HG03457 (cell line): ENCODE measurements at regions not wholly inside any gene's neighbourhood (a gene's known extent, or its start where the extent isn't known, plus 50 kb on each side); places are given as distances from the start of the nearest gene placed in this dataset.
"Not testable (repeated sequence)": the region's sequence is repeated elsewhere in the genome, so short reads cannot be mapped to it uniquely, and the experiment has no call there.

ENCODE experiments used
- ATAC-seq: cut with Tn5 transposase; IDR thresholded peaks from one replicate; pipeline ENCODE4 v1.9.1; 2021; ENCODE audit warnings: moderate number of reproducible peaks; ENCODE audit not compliant: unreplicated experiment

- ATAC-seq, result no peak
Measured at GRCh38 chr13:107927557-107927956, 287.8 kb downstream of the LIG4 start.

GRCh38 chr13:107926515-107926914 lies 288.8 kb downstream of the LIG4 start:
- ATAC-seq, result not testable (repeated sequence)

GRCh38 chr13:107916902-107917301 lies 298.4 kb downstream of the LIG4 start:
- not testable (repeated sequence) for ATAC-seq

GRCh38 chr13:107912745-107913144 lies 302.6 kb downstream of the LIG4 start:
- ATAC-seq, result no peak

- ATAC-seq, result no peak
Measured at GRCh38 chr13:107907065-107907805, 308.1 kb downstream of the LIG4 start.

- no peak for ATAC-seq
Measured at GRCh38 chr13:107906131-107906530, 309.2 kb downstream of the LIG4 start.

- no peak for ATAC-seq
Measured at GRCh38 chr13:107901996-107902562, 313.3 kb downstream of the LIG4 start.

- ATAC-seq, result no peak
Measured at GRCh38 chr13:107901230-107901629, 314.1 kb downstream of the LIG4 start.

GRCh38 chr13:107900775-107901174 lies 314.6 kb downstream of the LIG4 start:
- ATAC-seq, result no peak

GRCh38 chr13:107886118-107886517 lies 329.2 kb downstream of the LIG4 start:
- no peak for ATAC-seq

- no peak for ATAC-seq
Measured at GRCh38 chr13:107884564-107884963, 330.8 kb downstream of the LIG4 start.

- no peak for ATAC-seq
Measured at GRCh38 chr13:107883561-107884175, 331.7 kb downstream of the LIG4 start.

GRCh38 chr13:107882708-107883560 lies 332.4 kb downstream of the LIG4 start:
- ATAC-seq, result no peak

GRCh38 chr13:107881362-107881761 lies 334.0 kb downstream of the LIG4 start:
- no peak for ATAC-seq

GRCh38 chr13:107874456-107874855 lies 340.9 kb downstream of the LIG4 start:
- ATAC-seq, result no peak

GRCh38 chr13:107873926-107874325 lies 341.4 kb downstream of the LIG4 start:
- no peak for ATAC-seq

GRCh38 chr13:107870400-107870799 lies 344.9 kb downstream of the LIG4 start:
- no peak for ATAC-seq

GRCh38 chr13:107867701-107868661 lies 347.4 kb downstream of the LIG4 start:
- no peak for ATAC-seq

- no peak for ATAC-seq
Measured at GRCh38 chr13:107866941-107867623, 348.3 kb downstream of the LIG4 start.
